H9 (cell line): ENCODE measurements at regions not wholly inside any gene's neighbourhood (a gene's known extent, or its start where the extent isn't known, plus 50 kb on each side); places are given as distances from the start of the nearest gene placed in this dataset.

ENCODE experiments used
- DNase-seq: peaks from one replicate; pipeline ENCODE4 v3.0.0-alpha.2; 2017
- H2AFZ ChIP-seq: one replicate; pipeline ENCODE4 v1.6.1; 2013; ENCODE audit warnings: mild to moderate bottlenecking, low read length, control low read depth, moderate library complexity
- H2AK5ac ChIP-seq: 2 replicates; pipeline ENCODE4 v1.6.1; 2013; ENCODE audit warnings: low read length, control low read depth, mixed read lengths; ENCODE audit not compliant: insufficient read length
- H2BK120ac ChIP-seq: one replicate; pipeline ENCODE4 v1.6.1; 2013; ENCODE audit warnings: low read depth, mild to moderate bottlenecking, low read length, control low read depth, inconsistent platforms; ENCODE audit not compliant: poor library complexity, severe bottlenecking
- H2BK12ac ChIP-seq: 2 replicates; pipeline ENCODE4 v1.6.1; 2013; ENCODE audit warnings: low read length, control low read depth, mixed read lengths, low read depth; ENCODE audit not compliant: insufficient read length
- H2BK15ac ChIP-seq: 2 replicates; pipeline ENCODE4 v1.6.1; 2013; ENCODE audit warnings: low read depth, low read length, control low read depth
- H2BK20ac ChIP-seq: one replicate; pipeline ENCODE4 v1.6.1; 2013; ENCODE audit warnings: low read depth, mild to moderate bottlenecking, low read length, control low read depth, inconsistent platforms; ENCODE audit not compliant: poor library complexity, severe bottlenecking
- H2BK5ac ChIP-seq: 2 replicates; pipeline ENCODE4 v1.6.1; 2013; ENCODE audit warnings: low read length, control low read depth, mixed read lengths; ENCODE audit not compliant: insufficient read length
- H3K14ac ChIP-seq: 2 replicates; pipeline ENCODE4 v1.6.1; 2013; ENCODE audit warnings: low read length, control low read depth; ENCODE audit not compliant: insufficient read depth
- H3K18ac ChIP-seq: 2 replicates; pipeline ENCODE4 v1.6.1; 2013; ENCODE audit warnings: low read depth, mild to moderate bottlenecking, mixed read lengths, low read length, control low read depth; ENCODE audit not compliant: insufficient read length
- H3K23ac ChIP-seq: 2 replicates; pipeline ENCODE4 v1.6.1; 2013; ENCODE audit warnings: low read length, control low read depth, mixed read lengths, low read depth; ENCODE audit not compliant: insufficient read length
- H3K23me2 ChIP-seq: 2 replicates; pipeline ENCODE4 v1.6.1; 2013; ENCODE audit warnings: low read depth, mild to moderate bottlenecking, mixed read lengths, low read length, control low read depth; ENCODE audit not compliant: insufficient read length, poor library complexity, severe bottlenecking
- H3K27ac ChIP-seq: 2 replicates; pipeline ENCODE4 v1.5.1; 2013; ENCODE audit warnings: low read length, control low read depth, mixed read lengths, low read depth; ENCODE audit not compliant: insufficient read length
- H3K27me3 ChIP-seq: 2 replicates; pipeline ENCODE4 v1.6.1; 2013; ENCODE audit warnings: low read length, control low read depth, inconsistent platforms; ENCODE audit not compliant: insufficient read depth
- H3K4ac ChIP-seq: 2 replicates; pipeline ENCODE4 v1.6.1; 2013; ENCODE audit warnings: low read depth, mild to moderate bottlenecking, control low read depth, inconsistent platforms, low read length, moderate library complexity
- H3K4me1 ChIP-seq: 2 replicates; pipeline ENCODE4 v1.6.1; 2013; ENCODE audit warnings: low read length, control low read depth, inconsistent platforms; ENCODE audit not compliant: insufficient read depth
- H3K4me2 ChIP-seq: 2 replicates; pipeline ENCODE4 v1.6.1; 2013; ENCODE audit warnings: low read length, control low read depth, mixed read lengths; ENCODE audit not compliant: insufficient read length, insufficient read depth
- H3K56ac ChIP-seq: 2 replicates; pipeline ENCODE4 v1.6.1; 2013; ENCODE audit warnings: low read depth, mild to moderate bottlenecking, mixed read lengths, low read length, control low read depth; ENCODE audit not compliant: insufficient read length
- H3K79me1 ChIP-seq: 2 replicates; pipeline ENCODE4 v1.6.1; 2013; ENCODE audit warnings: low read depth, mild to moderate bottlenecking, moderate library complexity, low read length, control low read depth, inconsistent platforms; ENCODE audit not compliant: insufficient read depth, poor library complexity, severe bottlenecking
- H3K79me2 ChIP-seq: 2 replicates; pipeline ENCODE4 v1.6.1; 2013; ENCODE audit warnings: low read length, control low read depth, inconsistent platforms; ENCODE audit not compliant: insufficient read depth
- H3K9ac ChIP-seq: 2 replicates; pipeline ENCODE4 v1.6.1; 2013; ENCODE audit warnings: low read length, control low read depth, mixed read lengths; ENCODE audit not compliant: insufficient read length; ENCODE audit errors: extremely low read depth
- H3K9me3 ChIP-seq: one replicate; pipeline ENCODE4 v1.6.1; 2013; ENCODE audit warnings: low read depth, low read length, inconsistent platforms; ENCODE audit not compliant: control insufficient read depth
- H3T11ph ChIP-seq: one replicate; pipeline ENCODE4 v1.6.1; 2013; ENCODE audit warnings: mild to moderate bottlenecking, low read length, control low read depth, inconsistent platforms
- H4K20me1 ChIP-seq: one replicate; pipeline ENCODE4 v1.6.1; 2013; ENCODE audit not compliant: control insufficient read depth, insufficient read length, insufficient read depth
- H4K5ac ChIP-seq: 2 replicates; pipeline ENCODE4 v1.6.1; 2013; ENCODE audit warnings: low read depth, mild to moderate bottlenecking, mixed read lengths, low read length, control low read depth; ENCODE audit not compliant: insufficient read length
- H4K8ac ChIP-seq: replicated peaks from 2 replicates; pipeline ENCODE4 v1.6.1; 2013; ENCODE audit warnings: low read length, control low read depth, mixed read lengths, low read depth; ENCODE audit not compliant: insufficient read length
- H4K91ac ChIP-seq: 2 replicates; pipeline ENCODE4 v1.6.1; 2013; ENCODE audit warnings: low read depth, mild to moderate bottlenecking, moderate library complexity, mixed read lengths, low read length, control low read depth; ENCODE audit not compliant: insufficient read length
- H3K27ac Mint-ChIP-seq, 3 experiments: 2 replicates in 2 of 3; 3 replicates in 1 of 3; pipeline ENCODE4 v1.8.0; 2020 to 2021; ENCODE audit warnings: mixed read lengths in 3 of 3, mild to moderate bottlenecking in 1 of 3, moderate library complexity in 1 of 3
- H3K27me3 Mint-ChIP-seq: 2 replicates; pipeline ENCODE4 v1.8.0; 2021; ENCODE audit warnings: low read depth, mild to moderate bottlenecking, moderate library complexity, mixed read lengths
- H3K36me3 Mint-ChIP-seq, 3 experiments: 2 replicates in 2 of 3; 3 replicates in 1 of 3; pipeline ENCODE4 v1.8.0; 2020 to 2021; ENCODE audit warnings: low read depth in 3 of 3, mixed read lengths in 3 of 3; ENCODE audit not compliant: insufficient read depth in 1 of 3
- H3K4me1 Mint-ChIP-seq, 2 experiments: 2 replicates each; pipeline ENCODE4 v1.8.0; 2020; ENCODE audit warnings: mixed read lengths in 2 of 2
- H3K4me3 Mint-ChIP-seq, 2 experiments: 2 replicates in 1 of 2; 3 replicates in 1 of 2; pipeline ENCODE4 v1.8.0; 2020 to 2021; ENCODE audit warnings: mild to moderate bottlenecking in 2 of 2, mixed read lengths in 2 of 2, moderate library complexity in 1 of 2
- H3K9me3 Mint-ChIP-seq, 2 experiments: 2 replicates in 1 of 2; 3 replicates in 1 of 2; pipeline ENCODE4 v1.8.0; 2020; ENCODE audit warnings: mild to moderate bottlenecking in 2 of 2, mixed read lengths in 2 of 2, moderate library complexity in 1 of 2
- CTCF ChIP-seq: fragments of 200-600 bp; sonication (generic); conservative IDR thresholded peaks from 3 replicates; pipeline ENCODE4 v1.8.0; 2021; ENCODE audit warnings: antibody characterized with exemption, mild to moderate bottlenecking
- WGBS: extraction: QIAGEN DNeasy Blood & Tissue Kit; methylation state at CpG from one replicate; pipeline ENCODE4 v1.1.7; 2013; ENCODE audit warnings: missing lambda C conversion rate, low lambda C conversion rate, mixed read lengths; ENCODE audit not compliant: insufficient read length; ENCODE audit errors: extremely low coverage; 5-methylcytosine and 5-hydroxymethylcytosine counted together

GRCh38 chr1:95953015-95953414 lies 719.0 kb downstream of the RWDD3 start:
- H3K27ac ChIP-seq: no peak overlapping the region
- H3K23me2 ChIP-seq: no peaks in the 10 kb centered on the region
- no peak overlapping the region for H4K91ac ChIP-seq
- Mint-ChIP-seq H3K4me1 (peaks cover 29 to 30% of the 10 kb centered on the region in 2 experiments), H3K4me3 (no peak overlapping the region), H3K27me3 (no peaks in the 10 kb centered on the region), H3K36me3 (peaks cover 0 to 2% (median 2%) of the 10 kb centered on the region in 3 experiments; a peak in 2 of 7 replicates), H3K9me3 (peaks cover 0 to 4% of the 10 kb centered on the region in 2 experiments; a peak in 3 of 5 replicates), H3K27ac (peak overlapping the region in 2 of 3 experiments; percentile 12 to 51; a peak in 1 of 7 replicates)
- no peak overlapping the region for H2AK5ac ChIP-seq
- H3K56ac ChIP-seq: no peak overlapping the region
- H2BK5ac ChIP-seq: no peak overlapping the region
- H2BK20ac ChIP-seq: no peak overlapping the region
- H3K4me1 ChIP-seq: no peaks in the 10 kb centered on the region; the same call in 1 of the 2 replicates
- H3T11ph ChIP-seq: no peak overlapping the region
- H3K23ac ChIP-seq: no peak overlapping the region
- no peaks in the 10 kb centered on the region for H4K20me1 ChIP-seq
- no peaks in the 10 kb centered on the region for H3K27me3 ChIP-seq
- no peak overlapping the region for H2BK12ac ChIP-seq
- no peak overlapping the region for H3K4me2 ChIP-seq
- H4K8ac ChIP-seq: no peak overlapping the region
- H3K79me2 ChIP-seq: no peaks in the 10 kb centered on the region
- WGBS: no CpG with 5 or more reads among the region's 4 CpGs
- H3K9me3 ChIP-seq: no peaks in the 10 kb centered on the region
- no peak overlapping the region for H3K18ac ChIP-seq
- peak; percentile 59; the same call in 2 of the 3 replicates for TF ChIP-seq CTCF
- no peak overlapping the region for H3K9ac ChIP-seq
- no peak overlapping the region for H2AFZ ChIP-seq
- no peak overlapping the region for H3K4ac ChIP-seq
- no peak overlapping the region for H3K14ac ChIP-seq
- no peak overlapping the region for H4K5ac ChIP-seq
- peak; percentile 33 for DNase-seq
- H3K79me1 ChIP-seq: no peaks in the 10 kb centered on the region
- no peak overlapping the region for H2BK15ac ChIP-seq
- H2BK120ac ChIP-seq: no peak overlapping the region
